Hepatocyte (in vitro differentiated cells): ENCODE measurements at regions not wholly inside any gene's neighbourhood (a gene's known extent, or its start where the extent isn't known, plus 50 kb on each side); places are given as distances from the start of the nearest gene placed in this dataset.
"Not testable (repeated sequence)": the region's sequence is repeated elsewhere in the genome, so short reads cannot be mapped to it uniquely, and the experiment has no call there.

Experiments
- DNase-seq: peaks from one replicate; pipeline ENCODE4 v3.0.0-alpha.2; 2016; ENCODE audit warnings: low spot score
- H2AFZ ChIP-seq: fragments of 200-600 bp; sonication (generic); 2 replicates; pipeline ENCODE4 v1.6.0; 2016; ENCODE audit warnings: antibody characterized with exemption, mild to moderate bottlenecking
- H3K27ac ChIP-seq: fragments of 200-600 bp; sonication (generic); 2 replicates; pipeline ENCODE4 v1.5.1; 2016; ENCODE audit warnings: mild to moderate bottlenecking
- H3K27me3 ChIP-seq: fragments of 200-600 bp; sonication (generic); 2 replicates; pipeline ENCODE4 v1.6.1; 2016
- H3K36me3 ChIP-seq: fragments of 200-600 bp; sonication (generic); replicated peaks from 2 replicates; pipeline ENCODE4 v1.5.1; 2016; ENCODE audit warnings: low read depth; ENCODE audit not compliant: insufficient read depth
- H3K4me1 ChIP-seq: fragments of 200-600 bp; sonication (generic); 2 replicates; pipeline ENCODE4 v1.5.1; 2016; ENCODE audit warnings: mild to moderate bottlenecking, moderate library complexity; ENCODE audit not compliant: insufficient read depth
- H3K4me2 ChIP-seq: fragments of 200-600 bp; sonication (generic); 2 replicates; pipeline ENCODE4 v1.6.0; 2016
- H3K4me3 ChIP-seq: fragments of 200-600 bp; sonication (generic); 2 replicates; pipeline ENCODE4 v1.5.1; 2016; ENCODE audit warnings: mild to moderate bottlenecking
- H3K79me2 ChIP-seq: fragments of 200-600 bp; sonication (generic); 2 replicates; pipeline ENCODE4 v1.6.0; 2017; ENCODE audit warnings: mild to moderate bottlenecking
- H3K9me2 ChIP-seq: fragments of 200-600 bp; sonication (generic); replicated peaks from 2 replicates; pipeline ENCODE4 v1.6.0; 2017; ENCODE audit warnings: mild to moderate bottlenecking; ENCODE audit not compliant: insufficient read depth
- H3K9me3 ChIP-seq: fragments of 200-600 bp; sonication (generic); 2 replicates; pipeline ENCODE4 v1.5.1; 2016; ENCODE audit warnings: low read depth, mild to moderate bottlenecking
- H4K20me1 ChIP-seq: fragments of 200-600 bp; sonication (generic); 2 replicates; pipeline ENCODE4 v1.6.0; 2016; ENCODE audit warnings: mild to moderate bottlenecking; ENCODE audit not compliant: insufficient read depth, poor library complexity, severe bottlenecking
- CTCF ChIP-seq: fragments of 200-600 bp; sonication (generic); IDR thresholded peaks from 2 replicates; pipeline ENCODE4 v1.5.1; 2016; ENCODE audit warnings: antibody characterized with exemption, mild to moderate bottlenecking; ENCODE audit not compliant: poor library complexity
- EZH2 ChIP-seq: fragments of 200-600 bp; sonication (generic); IDR thresholded peaks from 2 replicates; pipeline ENCODE4 v1.6.1; 2016; ENCODE audit warnings: antibody characterized with exemption, mild to moderate bottlenecking, borderline replicate concordance
- EZH2phosphoT487 ChIP-seq: fragments of 200-600 bp; sonication (generic); IDR thresholded peaks from one replicate; pipeline ENCODE4 v1.6.1; 2018; ENCODE audit warnings: antibody characterized with exemption, mild to moderate bottlenecking, low read depth, moderate library complexity; ENCODE audit not compliant: unreplicated experiment, severe bottlenecking
- WGBS: methylation state at CpG from one replicate; pipeline ENCODE4 v1.1.6; 2016; ENCODE audit warnings: low lambda C conversion rate; ENCODE audit errors: missing lambda C conversion rate; 5-methylcytosine and 5-hydroxymethylcytosine counted together

- Histone ChIP-seq H3K27ac (no peak overlapping the region), H3K9me2 (no peaks in the 10 kb centered on the region), H3K4me2 (no peak overlapping the region), H3K27me3 (no peaks in the 10 kb centered on the region), H3K9me3 (no peaks in the 10 kb centered on the region), H2AFZ (no peak overlapping the region), H3K36me3 (no peaks in the 10 kb centered on the region), H3K4me3 (no peak overlapping the region), H3K79me2 (no peaks in the 10 kb centered on the region), H4K20me1 (no peaks in the 10 kb centered on the region), H3K4me1 (no peaks in the 10 kb centered on the region)
- DNase-seq, result no peak
- TF ChIP-seq EZH2 (no peak), CTCF (no peak), EZH2phosphoT487 (no peak)
- 89% methylated on average over 1 of the region's 1 CpG for WGBS
Measured at GRCh38 chr2:7438855-7439254, 521.6 kb downstream of the RNF144A start.

DNA sequence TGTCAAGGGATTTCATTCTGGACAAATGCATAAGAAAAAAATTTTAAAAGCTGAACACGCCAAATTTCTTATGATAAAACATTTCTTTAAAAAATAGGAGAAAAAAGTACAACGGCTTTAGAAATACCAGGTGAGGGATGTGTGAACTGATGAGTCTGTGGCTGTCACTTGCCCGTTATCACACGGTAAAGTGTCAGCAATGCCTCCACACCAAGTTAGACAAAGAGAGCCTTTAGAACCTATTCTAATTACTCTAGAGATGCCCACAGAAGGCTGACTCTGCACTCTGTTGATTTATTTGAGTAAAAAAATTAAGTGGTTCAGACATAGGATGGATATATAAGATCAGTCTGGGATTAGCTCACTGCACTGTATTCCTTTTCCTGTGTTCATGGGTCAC, 523.8 kb downstream of the RNF144A start:
- DNase-seq, result no peak
- Histone ChIP-seq H3K4me1 (no peaks in the 10 kb centered on the region), H3K27me3 (no peaks in the 10 kb centered on the region), H3K36me3 (no peaks in the 10 kb centered on the region), H4K20me1 (no peaks in the 10 kb centered on the region), H3K79me2 (no peaks in the 10 kb centered on the region), H3K9me2 (no peaks in the 10 kb centered on the region), H3K9me3 (no peaks in the 10 kb centered on the region), H3K4me3 (no peak overlapping the region), H3K4me2 (no peak overlapping the region), H2AFZ (no peak overlapping the region), H3K27ac (no peak overlapping the region)
- 94% methylated on average over 4 of the region's 4 CpGs for WGBS
- TF ChIP-seq EZH2 (no peak), CTCF (no peak), EZH2phosphoT487 (no peak)

DNA sequence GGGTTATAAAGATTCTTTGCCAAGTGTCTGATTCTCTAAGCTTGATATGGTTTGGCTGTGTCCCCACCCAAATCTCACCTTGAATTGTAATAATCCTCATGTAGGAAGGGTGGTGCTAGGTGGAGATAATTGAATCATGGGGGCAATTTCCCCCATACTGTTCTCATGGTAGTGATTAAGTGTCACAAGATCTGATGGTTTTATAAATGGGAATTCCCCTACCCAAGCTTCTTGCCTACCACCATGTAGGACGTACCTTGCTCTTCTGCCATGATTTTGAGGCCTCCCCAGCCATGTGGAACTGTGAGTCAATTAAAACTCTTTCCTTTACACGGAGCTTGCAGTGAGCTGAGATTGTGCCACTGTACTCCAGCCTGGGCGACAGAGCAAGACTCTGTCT, 524.6 kb downstream of the RNF144A start:
- H3K9me2 ChIP-seq, result not testable (repeated sequence)

DNA sequence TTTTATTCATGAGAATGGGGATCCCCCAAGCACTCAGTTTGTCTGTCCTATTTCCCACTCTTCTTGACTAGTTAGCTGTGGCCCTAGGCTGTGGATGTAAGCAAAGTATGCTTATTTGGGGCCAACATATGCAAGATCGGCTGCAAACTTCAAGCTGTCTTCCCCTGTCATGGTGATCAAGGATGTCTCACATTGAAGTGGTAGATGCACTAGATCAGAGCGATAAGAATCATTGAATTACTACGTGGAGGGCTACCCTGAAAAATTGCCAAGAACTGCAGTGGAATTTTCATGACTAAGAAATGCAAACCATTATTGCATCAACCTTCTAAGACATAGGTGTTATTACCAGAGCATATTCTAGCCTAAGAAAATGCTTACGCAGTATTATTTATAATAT, 527.4 kb downstream of the RNF144A start:
- no peak overlapping the region for H2AFZ ChIP-seq
- TF ChIP-seq EZH2phosphoT487, result no peak
- TF ChIP-seq EZH2, result no peak
- TF ChIP-seq CTCF, result no peak

More for the DNA sequence above, 524.6 kb downstream of the RNF144A start:
- H3K27me3 ChIP-seq, H3K4me2 ChIP-seq, H4K20me1 ChIP-seq, H3K4me1 ChIP-seq, DNase-seq, H3K36me3 ChIP-seq, H3K4me3 ChIP-seq, H3K9me3 ChIP-seq, H3K27ac ChIP-seq, H3K79me2 ChIP-seq, H2AFZ ChIP-seq: not testable (repeated sequence)
- WGBS, result 93% methylated on average over 3 of the region's 3 CpGs

More for the DNA sequence above, 527.4 kb downstream of the RNF144A start:
- H3K27me3 ChIP-seq, result no peaks in the 10 kb centered on the region
- 92% methylated on average over 4 of the region's 4 CpGs for WGBS
- no peak overlapping the region for H3K4me2 ChIP-seq
- no peak overlapping the region for H3K27ac ChIP-seq
- H3K4me3 ChIP-seq, result no peak overlapping the region
- H3K4me1 ChIP-seq, result no peaks in the 10 kb centered on the region
- H4K20me1 ChIP-seq, result no peaks in the 10 kb centered on the region
- H3K9me2 ChIP-seq, result no peaks in the 10 kb centered on the region
- DNase-seq, result no peak
- H3K79me2 ChIP-seq, result no peaks in the 10 kb centered on the region
- H3K36me3 ChIP-seq, result no peaks in the 10 kb centered on the region
- no peaks in the 10 kb centered on the region for H3K9me3 ChIP-seq
